ENCODE measurements at regions not wholly inside any gene's neighbourhood (a gene's known extent, or its start where the extent isn't known, plus 50 kb on each side); places are given as distances from the start of the nearest gene placed in this dataset.

DNA sequence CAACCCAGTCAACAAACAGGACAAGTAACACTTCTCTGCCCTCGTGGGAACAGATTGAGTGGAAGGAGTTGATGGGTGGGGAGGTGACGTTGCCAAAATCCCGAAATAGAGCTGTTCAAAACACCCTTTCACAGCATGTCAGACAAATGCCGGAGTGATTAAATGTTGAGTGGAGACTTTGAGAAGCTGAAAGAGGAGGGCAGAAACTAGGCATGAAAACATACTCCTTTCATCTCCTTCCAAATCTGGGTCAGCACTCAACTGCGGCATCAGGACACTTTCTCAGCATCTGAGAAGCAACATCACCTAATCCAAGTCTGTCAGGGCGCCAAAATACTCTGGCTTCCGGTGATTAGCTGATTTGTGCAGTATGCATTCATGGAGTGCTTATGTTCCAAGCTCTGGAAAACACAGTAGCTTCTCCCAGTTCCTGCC, 51.5 kb upstream of the MRI1 start:
- Histone ChIP-seq H3K27ac (ENCODE audit: low read depth, low read length) (no peak overlapping the region), H3K9ac (ENCODE audit: low read depth, low read length) (no peak overlapping the region), H3K4me1 (ENCODE audit: control insufficient read depth, insufficient read depth, low read length) (no peaks in the 10 kb centered on the region), H3K4me3 (ENCODE audit: low read depth, low read length) (no peak overlapping the region), H3K27me3 (ENCODE audit: control insufficient read depth, insufficient read depth, low read length) (no peaks in the 10 kb centered on the region), H3K9me3 (ENCODE audit: control insufficient read depth, insufficient read depth, low read length) (no peaks in the 10 kb centered on the region), H3K36me3 (ENCODE audit: control insufficient read depth, insufficient read depth, low read length) (no peaks in the 10 kb centered on the region)

DNA sequence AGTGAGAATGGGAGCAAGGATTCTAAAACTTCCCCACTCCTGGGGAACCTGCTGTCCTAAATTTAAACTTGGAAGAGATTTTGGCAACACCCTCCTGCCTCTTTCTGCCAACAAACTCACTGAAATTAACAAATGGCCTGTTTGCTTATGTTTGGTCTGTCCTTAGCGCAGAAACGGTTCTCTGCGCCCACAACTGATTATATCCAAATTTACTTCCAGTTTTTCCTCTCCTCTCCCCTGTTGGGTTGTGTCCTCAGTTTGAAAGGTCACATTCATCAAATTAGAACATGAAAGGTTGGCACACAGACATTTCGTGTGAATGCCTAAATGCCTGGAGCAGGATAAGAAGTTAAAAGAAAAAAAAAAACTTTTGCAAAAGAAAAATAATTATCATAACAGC, 56.4 kb upstream of the MRI1 start:
- no peaks in the 10 kb centered on the region for H3K27me3 ChIP-seq (ENCODE audit: control insufficient read depth, insufficient read depth, low read length)
- no peak overlapping the region for H3K9ac ChIP-seq (ENCODE audit: low read depth, low read length)
- no peaks in the 10 kb centered on the region for H3K4me1 ChIP-seq (ENCODE audit: control insufficient read depth, insufficient read depth, low read length)
- no peak overlapping the region for H3K27ac ChIP-seq (ENCODE audit: low read depth, low read length)
- no peak overlapping the region for H3K4me3 ChIP-seq (ENCODE audit: low read depth, low read length)
- H3K9me3 ChIP-seq (ENCODE audit: control insufficient read depth, insufficient read depth, low read length), result no peaks in the 10 kb centered on the region
- no peaks in the 10 kb centered on the region for H3K36me3 ChIP-seq (ENCODE audit: control insufficient read depth, insufficient read depth, low read length)

DNA sequence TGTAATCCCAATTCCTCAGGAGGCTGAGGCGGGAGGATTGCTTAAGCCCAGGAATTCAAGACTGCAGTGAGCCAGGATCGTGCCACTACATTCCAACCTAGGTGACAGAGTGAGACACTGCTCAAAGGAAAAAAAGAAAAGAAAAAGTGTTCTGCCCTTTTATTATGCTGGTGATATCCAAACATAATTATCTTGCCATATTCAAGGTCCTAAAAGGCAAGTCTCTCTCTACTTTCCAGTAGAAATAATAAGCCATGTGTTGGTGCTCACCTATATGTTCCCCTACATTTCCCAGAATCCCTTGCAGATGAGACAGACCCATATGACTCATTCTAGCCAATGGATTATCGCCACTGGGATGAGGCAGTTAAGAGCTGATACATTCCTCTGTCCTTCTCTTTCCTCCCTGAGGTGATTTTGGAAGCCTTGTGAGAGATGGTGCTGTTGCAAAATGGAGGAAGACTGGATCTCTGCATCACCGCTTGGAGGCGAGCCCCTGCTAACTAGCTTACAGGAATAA, 58.3 kb upstream of the MRI1 start:
- H3K4me3 ChIP-seq (ENCODE audit: low read depth, low read length), result no peak overlapping the region
- no peak overlapping the region for H3K9ac ChIP-seq (ENCODE audit: low read depth, low read length)
- no peaks in the 10 kb centered on the region for H3K27me3 ChIP-seq (ENCODE audit: control insufficient read depth, insufficient read depth, low read length)
- no peaks in the 10 kb centered on the region for H3K4me1 ChIP-seq (ENCODE audit: control insufficient read depth, insufficient read depth, low read length)
- H3K9me3 ChIP-seq (ENCODE audit: control insufficient read depth, insufficient read depth, low read length), result no peaks in the 10 kb centered on the region; the same call in 1 of the 2 replicates
- H3K36me3 ChIP-seq (ENCODE audit: control insufficient read depth, insufficient read depth, low read length), result no peaks in the 10 kb centered on the region
- no peak overlapping the region for H3K27ac ChIP-seq (ENCODE audit: low read depth, low read length)

DNA sequence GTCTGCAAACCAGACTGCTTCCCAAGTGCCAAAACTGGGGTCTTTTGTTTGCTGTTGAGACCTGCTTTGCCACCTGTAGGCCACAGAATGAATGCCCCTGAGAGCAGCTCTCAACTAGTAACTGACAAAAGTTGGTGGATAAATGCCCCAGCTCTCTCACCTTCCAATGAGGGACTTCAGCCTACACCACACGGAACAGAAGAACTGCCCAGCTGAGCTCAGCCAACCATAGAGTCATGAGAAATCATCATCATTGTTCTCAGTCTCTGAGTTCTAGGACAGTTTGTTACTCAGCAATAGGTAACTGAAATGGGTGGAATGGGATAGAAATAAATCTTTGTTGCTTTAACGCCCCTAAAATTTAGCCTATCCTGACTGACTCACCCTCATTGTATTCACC, 59.1 kb upstream of the MRI1 start:
- H3K9me3 ChIP-seq (ENCODE audit: control insufficient read depth, insufficient read depth, low read length), result no peaks in the 10 kb centered on the region; the same call in 1 of the 2 replicates
- no peak overlapping the region for H3K27ac ChIP-seq (ENCODE audit: low read depth, low read length)
- H3K27me3 ChIP-seq (ENCODE audit: control insufficient read depth, insufficient read depth, low read length), result no peaks in the 10 kb centered on the region
- no peak overlapping the region for H3K9ac ChIP-seq (ENCODE audit: low read depth, low read length)
- H3K36me3 ChIP-seq (ENCODE audit: control insufficient read depth, insufficient read depth, low read length), result no peaks in the 10 kb centered on the region
- H3K4me1 ChIP-seq (ENCODE audit: control insufficient read depth, insufficient read depth, low read length), result no peaks in the 10 kb centered on the region
- H3K4me3 ChIP-seq (ENCODE audit: low read depth, low read length), result no peak overlapping the region

DNA sequence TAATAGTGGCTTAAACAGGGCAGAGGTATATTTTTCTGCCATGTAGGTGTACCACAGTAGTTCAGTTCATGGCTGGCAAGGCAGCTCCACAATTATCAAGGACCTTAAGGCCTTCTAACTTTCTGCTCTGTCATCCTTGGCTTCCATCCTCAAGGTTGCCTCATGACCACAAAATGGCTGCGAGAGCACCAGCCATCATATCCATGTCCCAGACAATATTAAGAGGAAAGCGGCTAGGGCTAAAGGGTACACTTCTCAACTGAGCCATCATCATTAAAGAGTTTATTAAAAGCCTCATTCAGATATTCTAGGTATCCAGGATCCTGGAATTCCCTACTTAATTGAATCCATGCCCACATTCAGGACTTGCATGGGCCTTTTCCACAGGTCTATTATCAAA, 62.7 kb upstream of the MRI1 start:
- Histone ChIP-seq H3K27me3 (ENCODE audit: control insufficient read depth, insufficient read depth, low read length) (no peaks in the 10 kb centered on the region), H3K36me3 (ENCODE audit: control insufficient read depth, insufficient read depth, low read length) (no peaks in the 10 kb centered on the region), H3K4me1 (ENCODE audit: control insufficient read depth, insufficient read depth, low read length) (no peaks in the 10 kb centered on the region), H3K9me3 (ENCODE audit: control insufficient read depth, insufficient read depth, low read length) (no peaks in the 10 kb centered on the region; the same call in 1 of the 2 replicates), H3K4me3 (ENCODE audit: low read depth, low read length) (no peak overlapping the region), H3K9ac (ENCODE audit: low read depth, low read length) (no peak overlapping the region), H3K27ac (ENCODE audit: low read depth, low read length) (no peak overlapping the region)

DNA sequence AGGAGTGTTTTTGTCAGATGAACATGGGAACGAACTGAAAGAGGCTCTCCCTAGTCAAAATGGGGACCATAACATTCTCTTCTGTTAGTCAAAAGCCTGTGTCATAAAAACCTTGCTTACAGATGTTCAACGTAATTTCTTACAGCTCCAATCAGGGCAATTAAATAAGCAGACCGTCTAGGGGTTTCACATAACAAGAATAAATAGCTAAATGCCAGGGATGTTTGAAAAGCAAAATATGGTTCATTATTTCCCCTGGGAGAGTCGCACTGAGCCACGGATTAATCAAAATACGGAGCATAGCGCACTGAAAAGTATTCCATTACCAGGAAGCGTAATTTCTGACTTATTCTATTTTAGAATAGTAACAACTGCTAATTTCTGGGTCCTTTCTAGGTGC, 63.7 kb upstream of the MRI1 start:
- no peak overlapping the region for H3K4me3 ChIP-seq (ENCODE audit: low read depth, low read length)
- no peaks in the 10 kb centered on the region; the same call in 1 of the 2 replicates for H3K9me3 ChIP-seq (ENCODE audit: control insufficient read depth, insufficient read depth, low read length)
- H3K36me3 ChIP-seq (ENCODE audit: control insufficient read depth, insufficient read depth, low read length), result no peaks in the 10 kb centered on the region

DNA sequence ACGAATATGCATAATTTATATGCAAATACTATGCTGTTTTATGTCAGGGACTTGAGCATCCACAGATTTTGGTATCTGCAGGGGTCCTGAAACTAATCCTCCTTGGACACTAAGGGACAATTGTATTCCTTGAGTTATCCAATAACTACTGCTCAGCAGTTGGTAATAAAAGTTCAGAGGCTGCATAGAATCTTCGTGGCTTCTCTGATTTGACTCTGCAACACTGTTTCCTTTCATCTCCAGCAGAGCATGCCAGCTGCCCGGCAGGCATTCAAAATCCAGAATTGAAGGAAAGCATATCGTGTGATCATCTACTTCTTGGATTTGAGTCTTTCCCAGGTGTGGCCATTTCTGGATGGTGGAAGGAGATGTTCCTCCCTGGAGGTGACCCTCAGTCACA, 64.5 kb upstream of the MRI1 start:
- no peak overlapping the region for H3K9ac ChIP-seq (ENCODE audit: low read depth, low read length)
- no peaks in the 10 kb centered on the region for H3K4me1 ChIP-seq (ENCODE audit: control insufficient read depth, insufficient read depth, low read length)
- no peaks in the 10 kb centered on the region for H3K27me3 ChIP-seq (ENCODE audit: control insufficient read depth, insufficient read depth, low read length)
- no peaks in the 10 kb centered on the region for H3K36me3 ChIP-seq (ENCODE audit: control insufficient read depth, insufficient read depth, low read length)
- H3K27ac ChIP-seq (ENCODE audit: low read depth, low read length), result no peak overlapping the region
- H3K9me3 ChIP-seq (ENCODE audit: control insufficient read depth, insufficient read depth, low read length), result no peaks in the 10 kb centered on the region; the same call in 1 of the 2 replicates
- no peak overlapping the region for H3K4me3 ChIP-seq (ENCODE audit: low read depth, low read length)

More for the DNA sequence above, 63.7 kb upstream of the MRI1 start:
- H3K4me1 ChIP-seq (ENCODE audit: control insufficient read depth, insufficient read depth, low read length), result no peaks in the 10 kb centered on the region
- no peaks in the 10 kb centered on the region for H3K27me3 ChIP-seq (ENCODE audit: control insufficient read depth, insufficient read depth, low read length)
- no peak overlapping the region for H3K27ac ChIP-seq (ENCODE audit: low read depth, low read length)
- H3K9ac ChIP-seq (ENCODE audit: low read depth, low read length), result no peak overlapping the region

DNA sequence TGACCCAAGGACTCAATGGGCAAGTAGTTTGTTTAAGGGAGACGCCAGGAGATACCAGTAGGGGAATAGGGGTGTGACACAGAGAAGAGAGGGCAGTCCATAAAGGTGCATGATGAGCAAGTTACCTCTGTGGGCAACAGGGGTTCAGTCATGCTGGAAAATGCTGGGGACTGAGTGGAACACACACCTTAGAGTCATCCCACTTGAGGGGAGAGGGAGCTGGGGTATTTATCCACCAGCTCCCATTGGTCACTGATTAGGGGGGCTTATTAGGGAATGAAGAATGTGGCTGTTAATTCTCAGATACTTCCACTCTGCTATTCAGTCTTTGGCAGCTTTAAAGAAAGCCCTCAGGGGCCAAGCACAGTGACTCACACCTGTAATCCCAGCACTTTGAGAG, 67.5 kb upstream of the MRI1 start:
- Histone ChIP-seq H3K27ac (ENCODE audit: low read depth, low read length) (no peak overlapping the region), H3K4me3 (ENCODE audit: low read depth, low read length) (no peak overlapping the region), H3K4me1 (ENCODE audit: control insufficient read depth, insufficient read depth, low read length) (no peaks in the 10 kb centered on the region), H3K9me3 (ENCODE audit: control insufficient read depth, insufficient read depth, low read length) (no peaks in the 10 kb centered on the region; the same call in 1 of the 2 replicates), H3K36me3 (ENCODE audit: control insufficient read depth, insufficient read depth, low read length) (no peaks in the 10 kb centered on the region), H3K9ac (ENCODE audit: low read depth, low read length) (no peak overlapping the region), H3K27me3 (ENCODE audit: control insufficient read depth, insufficient read depth, low read length) (no peaks in the 10 kb centered on the region)

DNA sequence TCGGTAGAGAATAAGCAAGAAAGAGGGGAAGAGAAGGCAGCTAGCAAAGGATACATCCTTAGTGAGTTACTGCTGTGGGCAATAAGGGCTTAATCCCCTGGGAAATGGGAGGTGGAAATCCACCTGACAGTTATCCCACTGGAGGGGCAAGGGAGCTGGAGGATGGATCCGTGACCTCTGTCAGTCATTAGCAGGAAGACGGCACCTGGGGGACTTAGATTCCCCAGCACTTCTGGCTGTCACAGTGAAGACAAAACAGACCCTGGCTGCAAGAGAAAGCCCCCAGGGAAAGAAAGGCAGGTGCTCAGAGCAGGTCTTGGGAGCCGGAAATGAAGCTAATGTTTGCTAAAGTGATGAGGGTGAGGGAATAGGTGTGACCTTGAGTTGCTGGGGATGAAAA, 70.4 kb upstream of the MRI1 start:
- Histone ChIP-seq H3K27ac (ENCODE audit: low read depth, low read length) (no peak overlapping the region), H3K36me3 (ENCODE audit: control insufficient read depth, insufficient read depth, low read length) (no peaks in the 10 kb centered on the region), H3K9me3 (ENCODE audit: control insufficient read depth, insufficient read depth, low read length) (no peaks in the 10 kb centered on the region), H3K4me1 (ENCODE audit: control insufficient read depth, insufficient read depth, low read length) (no peaks in the 10 kb centered on the region), H3K4me3 (ENCODE audit: low read depth, low read length) (no peak overlapping the region), H3K9ac (ENCODE audit: low read depth, low read length) (no peak overlapping the region), H3K27me3 (ENCODE audit: control insufficient read depth, insufficient read depth, low read length) (no peaks in the 10 kb centered on the region)

DNA sequence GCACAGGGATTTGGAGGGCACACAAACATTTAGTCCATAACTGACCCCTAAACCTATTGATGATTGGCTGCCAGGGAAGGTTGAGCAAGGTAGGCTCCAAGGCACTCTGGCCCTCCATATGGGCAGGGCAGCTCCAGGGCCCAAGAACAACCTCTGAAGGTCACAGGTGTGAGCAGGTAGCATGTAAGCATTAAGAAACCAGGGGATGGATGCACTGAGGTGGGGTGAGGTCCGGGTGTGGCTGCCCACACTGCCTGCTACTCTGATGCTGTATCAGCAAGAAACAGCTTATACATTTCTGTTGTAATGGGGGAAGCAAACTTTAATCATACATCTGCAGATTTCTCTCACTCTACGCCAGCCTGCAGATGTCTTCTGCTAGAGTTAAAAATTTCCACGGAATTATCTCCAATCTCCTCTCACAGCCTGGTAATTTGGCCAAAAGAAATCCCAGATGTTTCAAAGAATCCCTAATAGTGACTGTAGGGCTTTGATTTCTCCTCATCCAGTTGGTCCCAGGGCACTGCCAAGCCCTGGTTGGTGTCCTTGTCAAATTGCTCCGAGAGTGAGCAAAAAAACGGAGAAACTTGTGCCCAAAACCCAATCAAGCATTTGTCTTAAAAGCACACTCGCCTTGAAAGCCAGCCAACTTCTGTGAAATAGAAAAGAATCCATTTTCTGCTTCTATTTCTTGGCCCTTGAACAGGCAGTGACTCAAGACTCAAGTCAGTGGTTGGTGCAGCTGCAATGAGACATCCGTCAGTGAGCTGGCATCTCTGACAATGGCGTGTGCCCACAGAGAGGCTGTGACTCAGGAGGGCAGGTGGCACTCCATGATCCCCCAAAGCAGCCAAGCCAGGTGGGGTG, 72.5 kb upstream of the MRI1 start:
- Histone ChIP-seq H3K36me3 (ENCODE audit: control insufficient read depth, insufficient read depth, low read length) (no peaks in the 10 kb centered on the region), H3K9ac (ENCODE audit: low read depth, low read length) (no peak overlapping the region), H3K27ac (ENCODE audit: low read depth, low read length) (no peak overlapping the region), H3K4me3 (ENCODE audit: low read depth, low read length) (no peak overlapping the region), H3K9me3 (ENCODE audit: control insufficient read depth, insufficient read depth, low read length) (no peaks in the 10 kb centered on the region), H3K4me1 (ENCODE audit: control insufficient read depth, insufficient read depth, low read length) (no peaks in the 10 kb centered on the region), H3K27me3 (ENCODE audit: control insufficient read depth, insufficient read depth, low read length) (no peaks in the 10 kb centered on the region)

DNA sequence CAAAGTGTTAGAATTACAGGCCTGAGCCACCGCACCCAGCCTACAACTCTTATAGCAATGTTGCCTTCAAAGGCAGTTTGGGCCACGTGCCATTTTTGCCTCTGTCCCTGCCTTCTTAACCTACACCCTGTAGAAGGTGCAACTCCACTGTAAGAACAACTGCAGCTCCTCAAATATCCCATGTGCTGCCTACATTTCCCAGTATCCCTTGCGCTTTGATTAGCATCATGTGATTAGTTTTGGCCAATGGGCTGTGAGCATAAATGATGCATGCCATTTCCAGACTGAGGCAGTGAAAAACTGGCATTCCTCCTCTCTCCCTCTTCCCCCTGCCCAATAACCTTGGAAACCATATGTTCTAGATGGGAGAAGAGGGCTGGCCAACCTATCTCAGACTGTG, 75.2 kb upstream of the MRI1 start:
- H3K36me3 ChIP-seq (ENCODE audit: control insufficient read depth, insufficient read depth, low read length), result no peaks in the 10 kb centered on the region
- H3K27me3 ChIP-seq (ENCODE audit: control insufficient read depth, insufficient read depth, low read length), result no peaks in the 10 kb centered on the region
- H3K27ac ChIP-seq (ENCODE audit: low read depth, low read length), result no peak overlapping the region
- H3K9me3 ChIP-seq (ENCODE audit: control insufficient read depth, insufficient read depth, low read length), result no peaks in the 10 kb centered on the region
- H3K9ac ChIP-seq (ENCODE audit: low read depth, low read length), result no peak overlapping the region
- H3K4me3 ChIP-seq (ENCODE audit: low read depth, low read length), result no peak overlapping the region
- no peaks in the 10 kb centered on the region for H3K4me1 ChIP-seq (ENCODE audit: control insufficient read depth, insufficient read depth, low read length)

All from HUES48 (cell line).